Colonic mucosa (tissue), 4 donors: ENCODE measurements at regions not wholly inside any gene's neighbourhood (a gene's known extent, or its start where the extent isn't known, plus 50 kb on each side); places are given as distances from the start of the nearest gene placed in this dataset.

Experiments
- DNase-seq: peaks from one replicate; pipeline ENCODE4 v3.0.0-alpha.2; 2020
- H3K27ac ChIP-seq: fragments of 200-600 bp; one replicate; pipeline ENCODE4 v1.8.0; 2021
- H3K27me3 ChIP-seq: fragments of 200-600 bp; one replicate; pipeline ENCODE4 v1.8.0; 2021
- H3K36me3 ChIP-seq: fragments of 200-600 bp; one replicate; pipeline ENCODE4 v1.8.0; 2021
- H3K4me1 ChIP-seq: fragments of 200-600 bp; one replicate; pipeline ENCODE4 v1.8.0; 2021; ENCODE audit warnings: mild to moderate bottlenecking
- H3K4me3 ChIP-seq: fragments of 200-600 bp; one replicate; pipeline ENCODE4 v1.8.0; 2021
- H3K9ac ChIP-seq, 2 donors: one replicate each; pipeline ENCODE4 v1.7.0; 2013; ENCODE audit warnings: control low read depth in 2 of 2, low read depth in 2 of 2, low read length in 2 of 2
- H3K9me3 ChIP-seq: fragments of 200-600 bp; one replicate; pipeline ENCODE4 v1.8.0; 2021
- CTCF ChIP-seq: fragments of 200-600 bp; IDR thresholded peaks from one replicate; pipeline ENCODE4 v1.8.0; 2022; ENCODE audit warnings: antibody characterized with exemption, mild to moderate bottlenecking
- intact Hi-C: fragments of 100-400 bp; cut with DNase I; formaldehyde crosslinking; loops from one replicate; pipeline ENCODE4 v1.14.1; 2022
- donor health status: healthy.
- donor health status: DM: no; HTN: no; CAD: no.
- donor health status: DM: no; HTN: no; CAD: no.

- Histone ChIP-seq H3K9me3 (no peaks in the 10 kb centered on the region), H3K27ac (no peak overlapping the region), H3K4me1 (no peaks in the 10 kb centered on the region), H3K4me3 (no peak overlapping the region), H3K27me3 (no peaks in the 10 kb centered on the region), H3K9ac (no peak overlapping the region), H3K36me3 (no peaks in the 10 kb centered on the region)
- no peak for TF ChIP-seq CTCF
- no peak for DNase-seq
- intact Hi-C loops: no loop called here
Measured at GRCh38 chr2:116859708-116860107, 954.8 kb upstream of the DDX18 start.

GRCh38 chr2:116874021-116874420 lies 940.5 kb upstream of the DDX18 start:
- no peak overlapping the region for H3K27ac ChIP-seq
- no peak for DNase-seq
- H3K36me3 ChIP-seq: no peaks in the 10 kb centered on the region
- H3K9me3 ChIP-seq: no peaks in the 10 kb centered on the region
- H3K4me3 ChIP-seq: no peak overlapping the region
- H3K27me3 ChIP-seq: no peaks in the 10 kb centered on the region
- intact Hi-C loops: no loop called here
- no peaks in the 10 kb centered on the region for H3K4me1 ChIP-seq
- no peak overlapping the region for H3K9ac ChIP-seq
- TF ChIP-seq CTCF: no peak

- TF ChIP-seq CTCF: no peak
- H3K9me3 ChIP-seq: no peaks in the 10 kb centered on the region
- no peak overlapping the region for H3K27ac ChIP-seq
- H3K27me3 ChIP-seq: no peaks in the 10 kb centered on the region
- H3K4me3 ChIP-seq: no peak overlapping the region
- H3K4me1 ChIP-seq: no peaks in the 10 kb centered on the region
- H3K36me3 ChIP-seq: no peaks in the 10 kb centered on the region
- no peak for DNase-seq
- intact Hi-C loops: no loop called here
- H3K9ac ChIP-seq: no peak overlapping the region
Measured at GRCh38 chr2:116877274-116877673, 937.2 kb upstream of the DDX18 start.

GRCh38 chr2:116877944-116878343 lies 936.5 kb upstream of the DDX18 start:
- no peak overlapping the region for H3K4me3 ChIP-seq
- TF ChIP-seq CTCF: no peak
- no peaks in the 10 kb centered on the region for H3K36me3 ChIP-seq
- H3K27me3 ChIP-seq: no peaks in the 10 kb centered on the region
- no peak overlapping the region for H3K9ac ChIP-seq
- no peaks in the 10 kb centered on the region for H3K9me3 ChIP-seq
- peak; percentile 21 for DNase-seq
- H3K27ac ChIP-seq: no peak overlapping the region
- no peaks in the 10 kb centered on the region for H3K4me1 ChIP-seq
- intact Hi-C loops: no loop called here

GRCh38 chr2:116879650-116880160 lies 934.8 kb upstream of the DDX18 start:
- no peak for TF ChIP-seq CTCF
- Histone ChIP-seq H3K4me3 (no peak overlapping the region), H3K27me3 (no peaks in the 10 kb centered on the region), H3K4me1 (no peaks in the 10 kb centered on the region), H3K9ac (no peak overlapping the region), H3K27ac (no peak overlapping the region), H3K9me3 (no peaks in the 10 kb centered on the region), H3K36me3 (no peaks in the 10 kb centered on the region)
- intact Hi-C loops: no loop called here
- no peak for DNase-seq

- Histone ChIP-seq H3K27me3 (no peaks in the 10 kb centered on the region), H3K4me3 (no peak overlapping the region), H3K36me3 (no peaks in the 10 kb centered on the region), H3K9me3 (no peaks in the 10 kb centered on the region), H3K27ac (no peak overlapping the region), H3K9ac (no peak overlapping the region), H3K4me1 (no peaks in the 10 kb centered on the region)
- DNase-seq: no peak
- intact Hi-C loops: no loop called here
- no peak for TF ChIP-seq CTCF
Measured at GRCh38 chr2:116891191-116891590, 923.3 kb upstream of the DDX18 start.
